ENCODE measurements at regions not wholly inside any gene's neighbourhood (a gene's known extent, or its start where the extent isn't known, plus 50 kb on each side); places are given as distances from the start of the nearest gene placed in this dataset.

- Mint-ChIP-seq H3K27me3 (ENCODE audit: low read depth) (no peaks in the 10 kb centered on the region), H3K4me3 (no peak overlapping the region), H3K27ac (peak overlapping the region in 2 of 3 experiments; percentile 24 to 79), H3K4me1 (peaks cover 9% of the 10 kb centered on the region), H3K36me3 (ENCODE audit: low read depth) (no peaks in the 10 kb centered on the region), H3K9me3 (no peaks in the 10 kb centered on the region)
- TF ChIP-seq CTCF (IDR thresholded peaks at IDR 0.05; ENCODE audit: unreplicated experiment in 3 of 3) = no peak
Measured at GRCh38 chr21:17964716-17965115, 145.6 kb upstream of the C21orf91 start.

- Mint-ChIP-seq H3K27ac (peak overlapping the region in 1 of 3 experiments; percentile 79), H3K4me1 (peaks cover 9% of the 10 kb centered on the region), H3K4me3 (no peak overlapping the region), H3K27me3 (ENCODE audit: low read depth) (no peaks in the 10 kb centered on the region), H3K9me3 (no peaks in the 10 kb centered on the region), H3K36me3 (ENCODE audit: low read depth) (no peaks in the 10 kb centered on the region)
- no peak for TF ChIP-seq CTCF (IDR thresholded peaks at IDR 0.05; ENCODE audit: unreplicated experiment in 3 of 3)
Measured at GRCh38 chr21:17964199-17964598, 145.0 kb upstream of the C21orf91 start.

GRCh38 chr21:17950591-17950990, 131.4 kb upstream of the C21orf91 start:
- Mint-ChIP-seq H3K4me3 (no peak overlapping the region), H3K4me1 (peaks cover 22% of the 10 kb centered on the region), H3K27me3 (ENCODE audit: low read depth) (no peaks in the 10 kb centered on the region), H3K36me3 (ENCODE audit: low read depth) (no peaks in the 10 kb centered on the region), H3K27ac (peak overlapping the region in 2 of 3 experiments; percentile 14 to 26), H3K9me3 (no peaks in the 10 kb centered on the region)
- no peak for TF ChIP-seq CTCF (IDR thresholded peaks at IDR 0.05; ENCODE audit: unreplicated experiment in 3 of 3)

GRCh38 chr21:17949421-17949820, 130.3 kb upstream of the C21orf91 start:
- Mint-ChIP-seq H3K9me3 (peaks cover 6% of the 10 kb centered on the region), H3K36me3 (ENCODE audit: low read depth) (no peaks in the 10 kb centered on the region), H3K4me1 (peaks cover 22% of the 10 kb centered on the region), H3K4me3 (no peak overlapping the region), H3K27me3 (ENCODE audit: low read depth) (no peaks in the 10 kb centered on the region), H3K27ac (peak overlapping the region; percentile 56 to 66 (median 58))
- TF ChIP-seq CTCF (IDR thresholded peaks at IDR 0.05; ENCODE audit: unreplicated experiment in 3 of 3) = no peak

GRCh38 chr21:17947531-17947930, 128.4 kb upstream of the C21orf91 start:
- TF ChIP-seq CTCF (IDR thresholded peaks at IDR 0.05; ENCODE audit: unreplicated experiment in 3 of 3) = no peak
- peak overlapping the region in 1 of 3 experiments; percentile 62 for H3K27ac Mint-ChIP-seq
- peaks cover 22% of the 10 kb centered on the region for H3K4me1 Mint-ChIP-seq
- H3K4me3 Mint-ChIP-seq = no peak overlapping the region
- peaks cover 12% of the 10 kb centered on the region for H3K9me3 Mint-ChIP-seq
- H3K36me3 Mint-ChIP-seq (ENCODE audit: low read depth) = no peaks in the 10 kb centered on the region
- H3K27me3 Mint-ChIP-seq (ENCODE audit: low read depth) = no peaks in the 10 kb centered on the region

- no peak for TF ChIP-seq CTCF (IDR thresholded peaks at IDR 0.05; ENCODE audit: unreplicated experiment in 3 of 3)
- Mint-ChIP-seq H3K9me3 (peaks cover 6% of the 10 kb centered on the region), H3K4me1 (peaks cover 5% of the 10 kb centered on the region), H3K4me3 (no peak overlapping the region), H3K36me3 (ENCODE audit: low read depth) (no peaks in the 10 kb centered on the region), H3K27ac (no peak overlapping the region), H3K27me3 (ENCODE audit: low read depth) (no peaks in the 10 kb centered on the region)
Measured at GRCh38 chr21:17931080-17931479, 111.9 kb upstream of the C21orf91 start.

All from nephron (organoid).